NCI-H2029 treated with DMSO at 0.1 percent for 48 hours (cell line): ENCODE measurements at regions not wholly inside any gene's neighbourhood (a gene's known extent, or its start where the extent isn't known, plus 50 kb on each side); places are given as distances from the start of the nearest gene placed in this dataset.
"Not testable (repeated sequence)": the region's sequence is repeated elsewhere in the genome, so short reads cannot be mapped to it uniquely, and the experiment has no call there.

Experiments used
- DNase-seq: peaks from one replicate; lab custom pipeline; 2025; lab: John Stamatoyannopoulos, UW

GRCh38 chr2:31813016-31813415, 197.8 kb downstream of the MEMO1 start:
- DNase-seq, result no peak

- no peak for DNase-seq
These were observed 198.6 kb downstream of the MEMO1 start for GRCh38 chr2:31812051-31812798.

GRCh38 chr2:31811482-31811881, 199.3 kb downstream of the MEMO1 start:
- no peak for DNase-seq

GRCh38 chr2:31810200-31810917, 200.4 kb downstream of the MEMO1 start:
- DNase-seq, result no peak

GRCh38 chr2:31805688-31806087, 205.1 kb downstream of the MEMO1 start:
- DNase-seq, result no peak

- DNase-seq, result not testable (repeated sequence)
These were observed 207.2 kb downstream of the MEMO1 start for GRCh38 chr2:31803481-31804153.

- no peak for DNase-seq
These were observed 208.1 kb downstream of the MEMO1 start for GRCh38 chr2:31802711-31803110.

GRCh38 chr2:31799282-31799681, 211.5 kb downstream of the MEMO1 start:
- not testable (repeated sequence) for DNase-seq

GRCh38 chr2:31788273-31788672, 207.5 kb upstream of the SRD5A2 start:
- DNase-seq, result no peak

GRCh38 chr2:31785876-31786275, 205.1 kb upstream of the SRD5A2 start:
- no peak for DNase-seq

- no peak for DNase-seq
These were observed 204.1 kb upstream of the SRD5A2 start for GRCh38 chr2:31784868-31785267.

- DNase-seq, result not testable (repeated sequence)
These were observed 202.8 kb upstream of the SRD5A2 start for GRCh38 chr2:31783446-31784091.

- no peak for DNase-seq
These were observed 197.4 kb upstream of the SRD5A2 start for GRCh38 chr2:31778153-31778552.

- no peak for DNase-seq
These were observed 190.0 kb upstream of the SRD5A2 start for GRCh38 chr2:31770741-31771140.

- DNase-seq, result no peak
These were observed 184.6 kb upstream of the SRD5A2 start for GRCh38 chr2:31765078-31765945.

GRCh38 chr2:31764169-31764568, 183.4 kb upstream of the SRD5A2 start:
- DNase-seq, result no peak

- DNase-seq, result no peak
These were observed 181.3 kb upstream of the SRD5A2 start for GRCh38 chr2:31762085-31762484.

GRCh38 chr2:31757351-31757750, 176.6 kb upstream of the SRD5A2 start:
- not testable (repeated sequence) for DNase-seq

GRCh38 chr2:31748746-31749145, 168.0 kb upstream of the SRD5A2 start:
- not testable (repeated sequence) for DNase-seq

- DNase-seq, result no peak
These were observed 167.3 kb upstream of the SRD5A2 start for GRCh38 chr2:31748041-31748440.

GRCh38 chr2:31739161-31739560, 158.4 kb upstream of the SRD5A2 start:
- no peak for DNase-seq
